HG03064 (cell line): ENCODE measurements at regions not wholly inside any gene's neighbourhood (a gene's known extent, or its start where the extent isn't known, plus 50 kb on each side); places are given as distances from the start of the nearest gene placed in this dataset.

Source experiments
- ATAC-seq: cut with Tn5 transposase; IDR thresholded peaks from one replicate; pipeline ENCODE4 v1.9.1; 2021; ENCODE audit warnings: low read depth; ENCODE audit not compliant: unreplicated experiment

DNA sequence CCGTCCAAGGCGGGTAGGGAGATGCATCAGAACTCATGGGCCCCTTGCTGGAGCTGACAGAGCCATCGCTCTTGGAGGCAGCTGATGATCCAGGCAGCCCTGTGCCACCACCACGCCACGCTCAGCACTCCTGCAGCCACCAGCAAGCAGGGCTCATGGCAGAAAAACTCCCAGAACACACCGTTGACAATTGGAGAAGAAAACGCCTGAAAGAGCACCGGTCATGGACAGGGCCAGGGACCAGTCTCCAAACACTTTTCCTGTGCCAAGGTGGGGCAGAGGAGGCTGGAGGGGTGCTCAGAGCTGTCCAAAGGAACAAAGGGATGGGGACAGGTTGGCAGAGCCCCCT is 132.2 kb downstream of the FOXL1 start:
- ATAC-seq: no peak

DNA sequence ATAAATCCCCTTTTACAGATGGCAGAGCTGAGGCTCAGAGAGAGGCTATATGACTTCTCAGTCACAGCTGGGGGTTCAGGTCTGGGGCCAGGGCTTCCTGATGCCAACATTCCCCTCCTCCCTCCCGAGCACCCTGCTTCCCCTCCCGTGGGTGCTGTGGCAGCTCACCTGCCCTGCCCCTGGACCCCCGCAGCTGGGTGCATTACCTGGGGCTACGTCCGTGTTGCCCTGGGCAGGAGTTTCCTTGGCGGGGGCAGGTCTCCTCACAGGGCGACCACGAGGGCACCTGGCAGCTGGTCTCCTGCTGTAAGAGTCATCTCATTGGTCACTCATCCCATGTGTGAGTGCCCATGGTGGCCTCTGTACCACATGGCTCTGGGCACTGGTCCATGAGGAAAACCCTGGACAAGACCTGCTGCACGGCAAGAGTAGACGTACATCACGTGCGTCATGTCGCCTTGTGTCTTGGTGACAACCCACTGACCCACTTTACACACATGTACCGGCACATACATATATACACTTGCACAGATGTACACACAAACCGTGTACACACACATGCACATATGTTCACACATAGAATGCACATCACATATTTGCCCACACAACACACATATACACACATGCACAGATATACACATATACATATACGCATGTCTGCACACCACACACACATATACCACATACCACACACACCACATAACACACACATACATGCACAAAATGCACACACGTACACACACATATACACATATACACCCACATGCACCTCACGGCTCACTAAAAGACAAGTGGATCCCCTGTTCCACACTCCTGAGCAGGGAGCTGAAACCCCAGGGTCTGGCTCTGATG is 134.0 kb downstream of the FOXL1 start:
- no peak for ATAC-seq

DNA sequence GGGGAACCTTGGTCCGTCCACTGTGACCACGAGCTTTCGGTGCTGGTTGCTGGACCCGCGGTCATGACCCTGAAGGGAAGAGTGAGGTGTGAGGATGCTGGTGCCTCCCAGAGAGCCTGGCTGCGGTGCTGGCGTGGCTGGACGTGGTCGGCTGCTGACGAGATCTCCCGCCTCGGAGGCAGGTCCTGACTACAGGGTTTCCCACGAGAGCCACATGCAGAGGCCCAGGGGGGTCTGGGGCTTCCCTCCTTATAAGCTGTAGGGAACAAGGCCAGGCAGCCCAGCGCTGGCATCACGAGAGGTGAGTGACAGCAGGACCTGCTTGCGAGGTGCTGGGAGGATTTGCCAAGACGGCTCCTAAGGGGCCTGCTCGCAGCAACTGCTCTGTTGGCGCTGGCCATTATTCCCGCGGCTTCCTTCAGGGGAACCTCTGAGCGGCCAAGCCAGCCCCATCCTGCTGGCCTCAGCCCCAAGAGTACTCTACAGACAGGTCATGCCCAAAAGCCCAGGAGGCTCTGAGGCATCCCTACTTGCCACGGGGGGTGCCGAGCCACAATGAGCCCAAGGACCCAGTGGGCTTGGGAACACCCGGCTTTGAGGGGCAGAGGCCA is 134.8 kb downstream of the FOXL1 start:
- ATAC-seq: no peak

DNA sequence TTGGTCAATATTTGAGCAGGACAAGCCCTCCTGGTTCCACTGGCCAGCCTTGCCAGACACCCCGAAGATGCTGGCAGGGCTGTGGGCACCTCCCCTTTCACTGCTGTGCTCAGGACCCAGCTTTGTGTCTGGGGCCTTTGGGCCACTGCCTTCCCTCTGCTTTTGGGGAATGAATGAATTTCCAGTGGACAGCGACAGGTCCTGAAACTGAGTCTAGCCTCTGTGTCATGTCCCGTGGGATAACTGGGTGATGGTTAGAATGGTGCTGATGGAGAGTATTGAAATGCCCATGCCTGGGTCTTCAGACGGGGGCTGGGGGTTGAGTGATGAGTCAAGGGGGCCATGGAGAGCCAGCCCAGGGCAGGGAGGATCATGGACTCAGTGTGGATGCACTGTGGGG is 135.8 kb downstream of the FOXL1 start:
- no peak for ATAC-seq

DNA sequence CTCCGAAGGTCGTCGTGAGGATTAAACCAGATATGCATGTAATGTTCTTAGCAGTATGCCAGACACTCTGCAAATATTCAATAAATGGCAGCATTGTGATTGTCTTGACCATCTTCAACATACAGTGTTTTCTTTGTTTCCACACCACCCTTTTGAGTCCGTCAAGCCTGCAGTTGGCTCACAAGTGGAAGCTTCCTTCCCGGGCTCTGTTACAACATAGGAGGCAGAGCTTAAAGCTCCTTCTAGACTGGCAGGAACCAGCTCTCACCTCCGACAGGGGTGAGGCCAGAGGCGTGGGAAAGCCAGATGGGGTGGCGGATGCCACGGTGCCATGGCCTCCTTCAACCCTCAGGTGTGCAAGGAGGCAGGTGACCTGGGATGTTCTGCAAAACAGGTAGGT is 138.3 kb downstream of the FOXL1 start:
- ATAC-seq: no peak

GRCh38 chr16:86718118-86718517 is 139.8 kb downstream of the FOXL1 start:
- ATAC-seq: no peak

GRCh38 chr16:86722970-86723369 is 144.6 kb downstream of the FOXL1 start:
- ATAC-seq: no peak

GRCh38 chr16:86723689-86724088 is 145.3 kb downstream of the FOXL1 start:
- no peak for ATAC-seq

DNA sequence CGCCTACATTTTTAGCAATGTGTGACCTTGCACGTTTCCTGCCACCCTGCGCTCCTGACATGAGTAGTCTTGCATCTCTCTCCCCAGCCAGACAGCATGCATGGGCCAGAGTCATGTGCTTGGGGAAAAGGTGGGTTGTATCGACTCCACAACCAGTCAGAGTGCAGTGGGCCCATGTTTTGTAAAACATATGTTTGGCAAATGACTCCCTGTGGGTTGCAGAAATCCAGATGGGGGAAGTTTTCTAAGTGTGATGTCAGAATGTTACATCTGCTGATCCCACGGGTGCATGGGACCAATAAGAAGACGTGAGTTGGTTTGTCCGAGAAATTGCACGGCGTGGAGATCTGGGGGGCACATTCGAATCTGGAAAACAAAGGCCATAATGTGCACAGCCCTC is 147.1 kb downstream of the FOXL1 start:
- no peak for ATAC-seq

GRCh38 chr16:86726340-86726739 is 148.0 kb downstream of the FOXL1 start:
- ATAC-seq: no peak

GRCh38 chr16:86727131-86727530 is 148.8 kb downstream of the FOXL1 start:
- no peak for ATAC-seq

GRCh38 chr16:86727632-86728031 is 149.3 kb downstream of the FOXL1 start:
- no peak for ATAC-seq

DNA sequence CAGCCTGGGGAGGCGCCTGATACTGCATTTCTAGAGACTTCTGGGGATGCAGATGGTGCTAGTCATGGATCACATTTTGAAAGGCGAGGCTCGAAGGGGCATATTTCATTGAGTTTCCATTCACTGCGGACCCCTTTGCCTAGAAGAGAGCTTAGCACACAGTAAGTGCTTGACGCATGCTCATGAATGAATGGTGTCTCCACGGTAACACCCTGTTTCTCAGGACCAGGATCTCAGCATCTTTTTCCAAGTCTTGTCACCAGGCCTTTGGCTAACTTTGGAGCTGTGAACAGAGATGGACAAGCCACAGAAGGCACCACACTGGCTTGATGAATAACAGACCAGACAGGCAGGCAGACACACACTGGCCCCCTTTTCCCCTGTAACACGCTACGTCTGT is 151.3 kb downstream of the FOXL1 start:
- no peak for ATAC-seq

DNA sequence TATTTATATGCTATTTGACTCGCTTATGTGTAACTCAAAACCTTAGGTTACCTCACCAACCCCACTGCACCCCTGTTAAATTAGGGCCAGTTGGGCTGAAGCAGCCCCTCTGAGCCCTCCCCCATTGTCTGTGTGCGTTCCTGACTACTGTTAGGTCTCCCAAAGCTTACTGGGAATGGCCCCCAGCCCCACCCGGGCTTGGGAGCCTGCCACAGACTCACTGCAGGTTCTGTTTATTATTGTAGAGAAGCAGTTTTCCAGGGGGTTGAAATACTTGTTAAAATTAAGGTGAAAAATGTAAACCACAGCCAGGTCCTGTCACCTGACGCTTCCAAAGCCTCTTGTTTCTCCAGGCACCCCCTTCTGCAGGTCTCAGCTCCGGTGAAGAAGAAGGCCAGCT is 151.7 kb downstream of the FOXL1 start:
- ATAC-seq: no peak

DNA sequence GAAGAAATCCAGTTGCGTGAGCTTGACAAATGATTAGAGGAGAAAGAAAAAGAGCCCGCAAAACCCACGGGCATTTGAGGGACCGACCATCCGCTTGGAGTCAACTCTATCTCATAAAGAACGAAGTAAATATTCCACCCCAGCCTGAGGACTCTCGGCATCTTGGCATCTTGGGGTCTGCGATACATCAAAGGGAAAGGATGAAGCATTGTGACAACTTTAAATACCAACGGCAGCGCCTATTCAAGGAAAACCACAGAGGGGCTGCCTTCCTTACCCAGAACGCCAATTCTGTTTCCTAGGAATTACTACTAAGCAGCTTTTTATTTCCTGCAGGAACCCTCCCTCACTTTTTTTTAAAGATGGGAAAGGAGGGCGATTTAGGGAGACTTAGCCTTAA is 152.2 kb downstream of the FOXL1 start:
- ATAC-seq: no peak

GRCh38 chr16:86732621-86733295 is 154.4 kb downstream of the FOXL1 start:
- no peak for ATAC-seq

DNA sequence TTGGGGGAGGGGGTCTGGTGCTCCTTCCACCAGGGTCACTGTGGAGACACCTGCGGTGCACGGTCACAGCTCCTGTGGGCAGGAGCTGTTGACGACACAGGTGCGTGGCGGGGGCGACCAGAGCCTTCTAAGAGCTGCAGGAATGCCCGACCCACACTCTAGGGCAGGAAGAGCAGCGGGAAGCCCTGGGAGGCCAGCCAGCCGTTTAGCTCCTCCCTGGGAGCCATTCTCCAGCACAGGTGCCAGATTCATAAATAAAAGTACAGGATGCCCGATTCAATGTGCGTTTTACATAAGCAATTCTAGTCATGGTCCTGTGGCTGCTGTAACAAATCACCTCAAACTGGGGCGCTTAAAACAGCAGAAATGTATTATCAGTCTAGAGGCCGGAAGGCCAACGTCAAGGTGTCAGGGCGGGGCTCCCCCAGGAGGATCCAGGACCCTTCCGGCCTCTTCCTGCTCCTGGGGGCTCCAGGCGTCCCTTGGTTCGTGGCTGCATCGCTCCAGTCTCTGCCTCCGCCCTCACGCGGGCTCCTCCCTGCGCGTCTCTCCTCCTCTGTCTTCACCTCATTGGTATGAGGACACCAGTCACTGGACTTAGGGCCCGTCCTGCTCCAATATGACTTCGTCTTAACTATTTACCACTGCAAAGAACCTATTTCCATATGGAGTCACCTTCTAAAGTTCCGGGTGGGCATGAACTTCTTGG is 155.4 kb downstream of the FOXL1 start:
- ATAC-seq: no peak

DNA sequence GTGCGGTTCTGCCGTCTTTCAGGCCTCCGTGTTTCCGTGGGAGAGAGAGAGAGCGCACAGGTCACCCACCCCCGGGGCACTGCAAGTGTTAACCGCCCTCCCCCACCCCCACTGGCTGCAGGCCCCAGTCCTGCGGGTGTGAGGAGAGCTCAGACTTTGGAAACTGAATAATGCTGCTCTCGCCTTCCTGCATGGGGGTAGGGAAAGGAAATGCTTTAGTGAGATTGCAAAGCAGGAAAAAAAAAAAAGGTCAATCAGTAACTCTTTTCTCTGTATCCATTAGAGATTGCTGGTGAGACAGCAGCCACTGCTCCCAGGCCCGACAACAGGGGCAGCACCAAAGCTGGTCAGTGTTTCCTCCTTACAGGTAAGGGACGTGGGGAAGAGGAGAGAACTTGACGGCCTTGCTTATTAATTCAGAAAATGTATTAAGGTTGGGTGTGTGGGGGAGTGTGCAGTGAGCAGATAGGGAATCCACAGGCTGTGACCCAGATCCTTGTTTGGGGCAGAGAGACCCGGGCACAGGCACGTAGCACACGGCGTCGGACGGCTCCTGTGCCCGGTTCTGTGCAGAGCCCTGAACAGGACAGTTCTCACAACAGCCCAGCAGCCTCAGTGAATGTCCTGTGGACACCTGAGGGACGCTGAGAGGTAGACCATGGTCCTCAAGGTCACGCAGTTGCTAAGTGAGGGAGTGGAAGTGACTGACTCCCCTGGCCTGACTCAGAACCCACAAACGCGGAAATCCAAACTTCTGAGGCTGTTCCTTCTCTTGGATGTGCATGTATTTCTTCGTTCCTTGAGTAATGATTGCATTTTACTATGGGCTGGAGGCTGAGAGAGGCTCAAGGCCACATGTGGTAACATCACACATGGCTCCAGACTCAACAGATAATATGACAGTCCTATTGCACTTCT is 156.5 kb downstream of the FOXL1 start:
- ATAC-seq: no peak

DNA sequence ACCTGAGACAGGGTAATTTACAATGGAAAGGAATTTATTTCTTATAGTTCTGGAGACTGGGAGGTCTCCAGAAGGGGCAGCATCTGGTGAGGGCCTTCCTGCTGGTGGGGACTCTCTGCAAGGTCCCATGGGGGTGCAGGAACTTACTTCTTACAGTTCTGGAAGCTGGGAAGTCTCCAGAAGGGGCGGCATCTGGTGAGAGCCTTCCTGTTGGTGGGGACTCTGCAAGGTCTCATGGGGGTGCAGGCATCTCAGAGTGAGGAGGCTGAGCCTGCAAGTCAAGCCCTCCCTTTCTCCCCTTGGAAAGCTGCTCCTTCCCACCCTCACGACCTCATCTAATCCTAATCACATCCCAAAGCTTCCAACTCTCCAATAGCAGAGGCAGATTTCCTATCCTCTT is 157.4 kb downstream of the FOXL1 start:
- no peak for ATAC-seq

GRCh38 chr16:86736502-86736901 is 158.2 kb downstream of the FOXL1 start:
- no peak for ATAC-seq
